Esophagus muscularis mucosa (tissue), 4 donors: ENCODE measurements at regions not wholly inside any gene's neighbourhood (a gene's known extent, or its start where the extent isn't known, plus 50 kb on each side); places are given as distances from the start of the nearest gene placed in this dataset.

ENCODE experiments used
- DNase-seq: peaks from one replicate; pipeline ENCODE4 v3.0.0-alpha.2; 2017; ENCODE audit errors: extremely low spot score
- H3K27ac ChIP-seq, 4 donors: fragments of 200-600 bp; sonication (generic); replicated peaks in 1 of 4; 1 replicate in 3 of 4; 2 replicates in 1 of 4; pipeline ENCODE4 v1.5.1; 2016 to 2019; ENCODE audit warnings: mild to moderate bottlenecking in 1 of 4
- H3K27me3 ChIP-seq, 4 donors: fragments of 200-600 bp; sonication (generic); one replicate each; pipeline versions ENCODE4 v1.5.1 to v1.6.0; 2016 to 2019
- H3K36me3 ChIP-seq, 4 donors: fragments of 200-600 bp; sonication (generic); one replicate each; pipeline ENCODE4 v1.5.1; 2016 to 2019
- H3K4me1 ChIP-seq, 4 donors: fragments of 200-600 bp; sonication (generic); one replicate each; pipeline ENCODE4 v1.5.1; 2016 to 2019
- H3K4me3 ChIP-seq, 4 donors: fragments of 200-600 bp; sonication (generic); 1 replicate in 2 of 4; 2 replicates in 2 of 4; pipeline ENCODE4 v1.5.1; 2016 to 2019; ENCODE audit warnings: mild to moderate bottlenecking in 4 of 4, moderate library complexity in 1 of 4
- H3K9me3 ChIP-seq, 4 donors: fragments of 200-600 bp; sonication (generic); 1 replicate in 3 of 4; 2 replicates in 1 of 4; pipeline ENCODE4 v1.5.1; 2016 to 2019
- EP300 ChIP-seq: sonication (generic); formaldehyde crosslinking; IDR thresholded peaks from one replicate; pipeline ENCODE4 v1.6.1; 2017; ENCODE audit warnings: antibody characterized with exemption
- POLR2A ChIP-seq: fragments of 450-650 bp; IDR thresholded peaks from one replicate; pipeline ENCODE4 v1.6.1; 2017; ENCODE audit warnings: antibody characterized with exemption, moderate library complexity, mild to moderate bottlenecking, low read depth
- POLR2AphosphoS5 ChIP-seq, 2 donors: sonication (generic); formaldehyde crosslinking; IDR thresholded peaks; one replicate each; pipeline ENCODE4 v1.6.1; 2017; ENCODE audit warnings: antibody characterized with exemption in 2 of 2
- WGBS: methylation state at CpG from one replicate; pipeline ENCODE4 v1.1.5; 2018; 5-methylcytosine and 5-hydroxymethylcytosine counted together
- intact Hi-C: fragments of 100-400 bp; cut with DNase I; formaldehyde crosslinking; loops from one replicate; pipeline ENCODE4 v1.15.1; 2023
- TF ChIP-seq, protein P1 (sequence below), 3 experiments: fragments of 200-600 bp in 2 of 3; fragments of 450-650 bp in 1 of 3; sonication (generic) in 2 of 3; IDR thresholded peaks; one replicate each; pipeline ENCODE4 v1.5.1; 2017 to 2019; ENCODE audit warnings: antibody characterized with exemption in 3 of 3, mild to moderate bottlenecking in 2 of 3, moderate library complexity in 1 of 3

- no peak for DNase-seq
- 51% methylated on average over 3 of the region's 3 CpGs for WGBS
- H3K4me3 ChIP-seq = no peak overlapping the region
- intact Hi-C loops = no loop called here
- no peaks in the 10 kb centered on the region for H3K36me3 ChIP-seq
- no peak overlapping the region for H3K27ac ChIP-seq
- H3K27me3 ChIP-seq = no peaks in the 10 kb centered on the region
- H3K9me3 ChIP-seq = no peaks in the 10 kb centered on the region
- TF ChIP-seq POLR2AphosphoS5 (IDR thresholded peaks at IDR 0.05) = no peak
- TF ChIP-seq, protein P1, sequence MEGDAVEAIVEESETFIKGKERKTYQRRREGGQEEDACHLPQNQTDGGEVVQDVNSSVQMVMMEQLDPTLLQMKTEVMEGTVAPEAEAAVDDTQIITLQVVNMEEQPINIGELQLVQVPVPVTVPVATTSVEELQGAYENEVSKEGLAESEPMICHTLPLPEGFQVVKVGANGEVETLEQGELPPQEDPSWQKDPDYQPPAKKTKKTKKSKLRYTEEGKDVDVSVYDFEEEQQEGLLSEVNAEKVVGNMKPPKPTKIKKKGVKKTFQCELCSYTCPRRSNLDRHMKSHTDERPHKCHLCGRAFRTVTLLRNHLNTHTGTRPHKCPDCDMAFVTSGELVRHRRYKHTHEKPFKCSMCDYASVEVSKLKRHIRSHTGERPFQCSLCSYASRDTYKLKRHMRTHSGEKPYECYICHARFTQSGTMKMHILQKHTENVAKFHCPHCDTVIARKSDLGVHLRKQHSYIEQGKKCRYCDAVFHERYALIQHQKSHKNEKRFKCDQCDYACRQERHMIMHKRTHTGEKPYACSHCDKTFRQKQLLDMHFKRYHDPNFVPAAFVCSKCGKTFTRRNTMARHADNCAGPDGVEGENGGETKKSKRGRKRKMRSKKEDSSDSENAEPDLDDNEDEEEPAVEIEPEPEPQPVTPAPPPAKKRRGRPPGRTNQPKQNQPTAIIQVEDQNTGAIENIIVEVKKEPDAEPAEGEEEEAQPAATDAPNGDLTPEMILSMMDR (IDR thresholded peaks at IDR 0.05) = no peak
- TF ChIP-seq EP300 = no peak
- TF ChIP-seq POLR2A = no peak
- no peaks in the 10 kb centered on the region for H3K4me1 ChIP-seq
Measured at GRCh38 chr13:82772816-82773215, 1109.5 kb downstream of the SLITRK1 start.

- 81% methylated on average over 4 of the region's 4 CpGs for WGBS
- H3K36me3 ChIP-seq = no peaks in the 10 kb centered on the region
Measured at GRCh38 chr13:82766732-82767321, 1115.4 kb downstream of the SLITRK1 start.

GRCh38 chr13:82758044-82758443 is 1124.2 kb downstream of the SLITRK1 start:
- no peak for DNase-seq
- Histone ChIP-seq H3K36me3 (no peaks in the 10 kb centered on the region), H3K27me3 (no peaks in the 10 kb centered on the region), H3K27ac (no peak overlapping the region), H3K4me1 (no peaks in the 10 kb centered on the region), H3K4me3 (no peak overlapping the region), H3K9me3 (peaks cover 0 to 3% (median 0%) of the 10 kb centered on the region in 4 donors)
- no peak for TF ChIP-seq POLR2AphosphoS5 (IDR thresholded peaks at IDR 0.05)
- no peak for TF ChIP-seq POLR2A
- intact Hi-C loops = no loop called here
- no CpG with 5 or more reads among the region's 1 CpG for WGBS

More at GRCh38 chr13:82766732-82767321, 1115.4 kb downstream of the SLITRK1 start:
- DNase-seq = no peak
- no peaks in the 10 kb centered on the region for H3K27me3 ChIP-seq
- TF ChIP-seq, protein P1 (IDR thresholded peaks at IDR 0.05) = no peak
- TF ChIP-seq POLR2AphosphoS5 (IDR thresholded peaks at IDR 0.05) (no peak), EP300 (no peak), POLR2A (no peak)
- H3K4me1 ChIP-seq = no peaks in the 10 kb centered on the region
- peaks cover 0 to under 1% (median 0%) of the 10 kb centered on the region in 4 donors for H3K9me3 ChIP-seq
- H3K27ac ChIP-seq = no peak overlapping the region
- intact Hi-C loops = no loop called here
- H3K4me3 ChIP-seq = no peak overlapping the region

DNA sequence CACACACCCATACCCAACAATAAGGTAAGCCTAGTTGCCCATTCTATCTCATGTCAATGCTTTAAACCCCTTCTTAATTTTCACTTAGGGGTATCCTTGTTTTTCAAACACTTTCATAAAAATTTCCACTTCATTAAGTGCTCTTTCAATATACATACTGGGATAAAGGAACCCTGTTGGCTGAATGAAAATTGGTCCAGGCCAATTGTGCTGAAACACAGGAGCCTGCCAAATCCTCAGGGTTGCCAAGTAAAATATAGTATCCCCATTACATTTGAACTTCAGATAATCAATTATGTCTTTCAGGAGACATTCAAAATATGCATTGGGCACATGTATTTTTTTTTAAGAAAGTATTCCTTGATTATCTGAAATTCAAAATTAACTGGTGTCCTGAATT is 1131.1 kb downstream of the SLITRK1 start:
- peaks cover 0 to 15% (median 12%) of the 10 kb centered on the region in 4 donors for H3K4me1 ChIP-seq
- intact Hi-C loops = no loop called here
- H3K27me3 ChIP-seq = no peaks in the 10 kb centered on the region
- H3K36me3 ChIP-seq = no peaks in the 10 kb centered on the region
- no peak for TF ChIP-seq POLR2A
- no peak for TF ChIP-seq EP300
- TF ChIP-seq POLR2AphosphoS5 (IDR thresholded peaks at IDR 0.05) = no peak
- TF ChIP-seq, protein P1 (IDR thresholded peaks at IDR 0.05) = no peak
- no peak for DNase-seq
- no peaks in the 10 kb centered on the region for H3K9me3 ChIP-seq
- no peak overlapping the region for H3K4me3 ChIP-seq
- H3K27ac ChIP-seq = no peak overlapping the region

DNA sequence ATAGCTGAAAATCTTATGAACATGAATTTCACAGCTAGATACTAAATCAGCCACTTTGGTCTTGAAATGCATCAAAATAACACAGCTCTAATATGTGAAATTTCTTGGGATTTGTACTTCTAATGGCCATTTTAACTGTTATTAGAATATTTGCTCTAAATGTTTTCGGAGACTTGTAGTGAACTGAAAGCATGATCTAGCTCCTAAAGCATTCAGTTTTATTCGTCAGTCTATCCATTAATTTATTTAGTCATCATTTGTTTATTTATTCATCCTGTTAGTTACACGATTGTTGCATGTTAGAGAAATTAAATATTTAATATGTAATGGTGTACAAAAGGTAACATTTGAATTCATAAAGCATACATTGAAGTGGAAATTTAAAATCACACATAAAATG is 1132.7 kb downstream of the SLITRK1 start:
- 77% methylated on average over 3 of the region's 3 CpGs for WGBS
- Histone ChIP-seq H3K4me3 (no peak overlapping the region), H3K36me3 (no peaks in the 10 kb centered on the region), H3K27me3 (no peaks in the 10 kb centered on the region), H3K9me3 (no peaks in the 10 kb centered on the region), H3K4me1 (peaks cover 0 to 15% (median 12%) of the 10 kb centered on the region in 4 donors), H3K27ac (no peak overlapping the region)
- no peak for DNase-seq
- intact Hi-C loops = no loop called here
- no peak for TF ChIP-seq POLR2A
- no peak for TF ChIP-seq POLR2AphosphoS5 (IDR thresholded peaks at IDR 0.05)
- TF ChIP-seq, protein P1 (IDR thresholded peaks at IDR 0.05) = no peak
- TF ChIP-seq EP300 = no peak
